Esophagus squamous epithelium (tissue), 5 donors: ENCODE measurements at regions not wholly inside any gene's neighbourhood (a gene's known extent, or its start where the extent isn't known, plus 50 kb on each side); places are given as distances from the start of the nearest gene placed in this dataset.

Experiments used
- DNase-seq: peaks from one replicate; lab custom pipeline; 2025; lab: John Stamatoyannopoulos, UW
- H3K27ac ChIP-seq, 4 donors: fragments of 200-600 bp; sonication (generic); one replicate each; pipeline ENCODE4 v1.5.1; 2016 to 2019; ENCODE audit warnings: mild to moderate bottlenecking in 1 of 4
- H3K27me3 ChIP-seq, 4 donors: fragments of 200-600 bp; sonication (generic); 1 replicate in 3 of 4; 2 replicates in 1 of 4; pipeline versions ENCODE4 v1.5.1 to v1.6.0; 2017 to 2021; ENCODE audit warnings: antibody characterized with exemption in 1 of 4
- H3K36me3 ChIP-seq, 3 donors: fragments of 200-600 bp; sonication (generic); one replicate each; pipeline ENCODE4 v1.5.1; 2016 to 2019
- H3K4me1 ChIP-seq, 3 donors: fragments of 200-600 bp; sonication (generic); one replicate each; pipeline ENCODE4 v1.5.1; 2017 to 2019
- H3K4me3 ChIP-seq, 4 donors: fragments of 200-600 bp; sonication (generic); 1 replicate in 3 of 4; 2 replicates in 1 of 4; pipeline ENCODE4 v1.5.1; 2016 to 2019; ENCODE audit warnings: mild to moderate bottlenecking in 2 of 4, moderate library complexity in 1 of 4
- H3K9me3 ChIP-seq, 3 donors: fragments of 200-600 bp; sonication (generic); one replicate each; pipeline ENCODE4 v1.5.1; 2016 to 2019
- POLR2A ChIP-seq, 4 donors: fragments of 450-650 bp; IDR thresholded peaks; one replicate each; pipeline ENCODE4 v1.6.1; 2017; ENCODE audit warnings: antibody characterized with exemption in 4 of 4, mild to moderate bottlenecking in 4 of 4, moderate library complexity in 3 of 4
- WGBS, 2 donors: methylation state at CpG; one replicate each; pipeline ENCODE4 v1.1.5; 2018; 5-methylcytosine and 5-hydroxymethylcytosine counted together
- intact Hi-C: fragments of 100-400 bp; cut with DNase I; formaldehyde crosslinking; loops from one replicate; pipeline ENCODE4 v1.15.0; 2022
- TF ChIP-seq, protein P1 (sequence below), 6 experiments: fragments of 450-650 bp in 4 of 6; fragments of 200-600 bp in 2 of 6; sonication (generic) in 2 of 6; IDR thresholded peaks; one replicate each; pipeline ENCODE4 v1.5.1; 2016 to 2019; ENCODE audit warnings: antibody characterized with exemption in 6 of 6, mild to moderate bottlenecking in 4 of 6, moderate library complexity in 4 of 6
- donor health status: DM: yes; HTN: yes; CAD: no.

DNA sequence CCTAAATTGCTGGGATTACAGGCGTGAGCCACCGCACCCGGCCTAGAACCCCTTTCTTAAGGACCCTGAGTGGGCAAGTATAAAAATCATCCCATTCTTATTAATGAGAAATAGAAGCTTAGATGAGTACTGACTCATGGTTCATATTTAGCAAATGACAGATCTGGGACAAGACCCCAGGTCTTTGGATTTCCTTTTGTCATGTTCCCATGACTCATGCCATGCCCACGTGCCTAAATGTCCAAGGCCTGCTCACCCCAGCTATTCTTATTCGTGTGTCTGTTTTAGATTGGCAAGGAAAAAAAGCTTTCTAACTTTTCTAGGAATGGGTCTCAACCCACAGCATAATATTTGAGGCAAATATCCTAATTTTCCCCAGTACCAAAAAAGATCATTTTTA is 57.7 kb upstream of the RPS23 start:
- Histone ChIP-seq H3K36me3 (no peaks in the 10 kb centered on the region), H3K27me3 (no peaks in the 10 kb centered on the region), H3K9me3 (no peaks in the 10 kb centered on the region), H3K4me3 (no peak overlapping the region), H3K4me1 (peaks cover 0 to 12% (median 0%) of the 10 kb centered on the region in 3 donors), H3K27ac (peak overlapping the region in 2 of 4 donors; percentile 18 to 54)
- no peak for DNase-seq
- TF ChIP-seq, protein P1, sequence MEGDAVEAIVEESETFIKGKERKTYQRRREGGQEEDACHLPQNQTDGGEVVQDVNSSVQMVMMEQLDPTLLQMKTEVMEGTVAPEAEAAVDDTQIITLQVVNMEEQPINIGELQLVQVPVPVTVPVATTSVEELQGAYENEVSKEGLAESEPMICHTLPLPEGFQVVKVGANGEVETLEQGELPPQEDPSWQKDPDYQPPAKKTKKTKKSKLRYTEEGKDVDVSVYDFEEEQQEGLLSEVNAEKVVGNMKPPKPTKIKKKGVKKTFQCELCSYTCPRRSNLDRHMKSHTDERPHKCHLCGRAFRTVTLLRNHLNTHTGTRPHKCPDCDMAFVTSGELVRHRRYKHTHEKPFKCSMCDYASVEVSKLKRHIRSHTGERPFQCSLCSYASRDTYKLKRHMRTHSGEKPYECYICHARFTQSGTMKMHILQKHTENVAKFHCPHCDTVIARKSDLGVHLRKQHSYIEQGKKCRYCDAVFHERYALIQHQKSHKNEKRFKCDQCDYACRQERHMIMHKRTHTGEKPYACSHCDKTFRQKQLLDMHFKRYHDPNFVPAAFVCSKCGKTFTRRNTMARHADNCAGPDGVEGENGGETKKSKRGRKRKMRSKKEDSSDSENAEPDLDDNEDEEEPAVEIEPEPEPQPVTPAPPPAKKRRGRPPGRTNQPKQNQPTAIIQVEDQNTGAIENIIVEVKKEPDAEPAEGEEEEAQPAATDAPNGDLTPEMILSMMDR (IDR thresholded peaks at IDR 0.05), result no peak
- no peak for TF ChIP-seq POLR2A (IDR thresholded peaks at IDR 0.05)
- 68 to 75% methylated on average over 4 to 5 of the region's 5 CpGs for WGBS, 2 donors
- intact Hi-C loops, result no loop called here

DNA sequence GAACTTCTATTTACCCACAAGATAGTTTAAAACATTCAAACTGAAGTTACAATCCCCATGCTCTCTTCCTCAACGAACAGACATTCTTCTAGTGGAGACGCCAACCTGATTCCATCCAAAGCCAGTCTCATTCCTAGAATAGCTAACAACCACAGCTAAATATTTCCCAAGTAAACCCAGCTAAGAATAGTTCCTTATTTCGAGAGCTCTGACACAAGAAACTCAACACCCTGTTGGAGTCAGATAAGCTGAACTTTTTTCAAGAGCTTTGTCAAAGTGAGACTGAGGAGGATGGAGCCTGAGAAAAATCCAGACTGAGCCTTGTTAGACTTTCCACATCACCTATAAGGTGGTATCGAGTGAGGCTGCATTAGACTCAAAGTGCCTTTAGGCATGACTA is 56.7 kb upstream of the RPS23 start:
- H3K36me3 ChIP-seq, result no peaks in the 10 kb centered on the region
- TF ChIP-seq, protein P1 (IDR thresholded peaks at IDR 0.05), result no peak
- TF ChIP-seq POLR2A (IDR thresholded peaks at IDR 0.05), result no peak
- intact Hi-C loops, result no loop called here
- H3K27ac ChIP-seq, result peak overlapping the region in 2 of 4 donors; percentile 18 to 56
- H3K4me3 ChIP-seq, result no peak overlapping the region
- peaks cover 0 to 12% (median 0%) of the 10 kb centered on the region in 3 donors for H3K4me1 ChIP-seq
- DNase-seq, result no peak
- WGBS, 2 donors, result 44 to 64% methylated on average over 3 to 4 of the region's 4 CpGs
- H3K27me3 ChIP-seq, result no peaks in the 10 kb centered on the region
- no peaks in the 10 kb centered on the region for H3K9me3 ChIP-seq

DNA sequence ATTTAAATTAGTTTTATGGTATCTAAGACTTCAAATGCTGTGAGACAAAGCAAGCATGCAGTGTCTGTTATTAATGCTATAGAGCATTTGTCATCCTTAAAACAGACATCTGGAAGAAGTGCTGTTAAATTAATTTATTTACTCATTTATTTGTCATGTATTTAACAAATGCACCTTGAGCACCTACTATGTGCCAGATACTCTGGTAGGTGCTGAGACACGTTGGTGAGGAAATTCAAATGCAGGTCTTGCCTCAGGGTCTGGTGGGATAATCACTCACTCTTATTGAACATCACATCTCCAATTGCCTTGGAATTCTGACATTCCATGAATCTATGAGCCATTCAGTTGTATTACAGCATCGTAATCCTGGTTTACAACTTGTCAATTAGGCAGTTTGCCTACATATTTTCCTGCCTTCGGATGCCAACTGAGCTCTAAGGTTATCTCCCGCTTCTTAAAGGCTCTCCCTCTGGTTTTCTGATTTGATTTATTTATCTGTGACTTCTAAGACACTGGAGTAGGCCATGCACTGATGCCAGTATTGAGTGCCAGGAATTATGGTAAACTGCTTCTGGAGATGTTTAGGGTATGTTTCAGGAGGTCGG is 56.0 kb upstream of the RPS23 start:
- Histone ChIP-seq H3K36me3 (no peaks in the 10 kb centered on the region), H3K4me3 (no peak overlapping the region), H3K27me3 (no peaks in the 10 kb centered on the region), H3K27ac (peak overlapping the region in 1 of 4 donors; percentile 56), H3K9me3 (no peaks in the 10 kb centered on the region), H3K4me1 (peaks cover 0 to 12% (median 0%) of the 10 kb centered on the region in 3 donors)
- TF ChIP-seq, protein P1 (IDR thresholded peaks at IDR 0.05), result no peak
- no peak for TF ChIP-seq POLR2A (IDR thresholded peaks at IDR 0.05)
- no peak for DNase-seq
- 62 to 74% methylated on average over 5 of the region's 5 CpGs for WGBS, 2 donors
- intact Hi-C loops, result no loop called here

DNA sequence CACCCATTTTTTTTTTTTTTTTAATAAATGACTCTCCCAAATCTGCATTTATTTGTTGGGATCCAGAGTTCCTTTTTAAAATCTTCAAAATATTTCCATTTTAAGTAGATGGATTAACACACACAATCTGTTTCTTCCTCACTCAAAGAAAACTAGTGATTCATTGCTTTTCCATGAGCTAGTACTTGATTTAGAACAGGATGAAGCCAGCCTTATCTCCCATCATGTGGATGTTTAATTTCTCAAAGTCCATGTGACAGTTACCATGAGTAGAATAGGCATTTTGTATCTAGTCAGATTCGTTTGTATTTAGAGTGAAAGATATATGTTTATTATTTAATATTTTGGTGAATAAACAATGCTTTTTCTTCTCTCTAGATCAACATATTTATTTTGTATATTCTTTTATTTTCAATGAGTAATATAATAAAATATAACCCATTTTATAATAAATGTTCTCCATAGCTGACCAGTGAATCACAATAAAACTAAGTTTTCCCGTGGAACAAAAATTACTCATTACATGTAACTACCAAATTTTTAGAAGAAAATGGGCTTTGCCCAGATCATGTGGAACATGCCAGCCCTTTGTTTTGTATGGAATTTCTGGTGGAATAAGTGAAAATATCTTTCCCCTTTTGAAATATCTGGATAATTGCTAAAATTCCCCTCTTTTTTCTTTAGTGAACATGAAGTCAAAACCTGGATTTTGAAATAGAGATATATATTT is 54.9 kb upstream of the RPS23 start:
- no peak for DNase-seq
- TF ChIP-seq, protein P1 (IDR thresholded peaks at IDR 0.05), result no peak
- Histone ChIP-seq H3K9me3 (no peaks in the 10 kb centered on the region), H3K27me3 (no peaks in the 10 kb centered on the region), H3K4me3 (no peak overlapping the region), H3K27ac (peak overlapping the region in 1 of 4 donors; percentile 56), H3K4me1 (peaks cover 0 to 12% (median 0%) of the 10 kb centered on the region in 3 donors), H3K36me3 (no peaks in the 10 kb centered on the region)
- 46 to 61% methylated on average over 2 of the region's 2 CpGs for WGBS, 2 donors
- intact Hi-C loops, result no loop called here
